Suppressor macrophage treated with lipopolysaccharide for 4 hours (primary cell): ENCODE measurements at regions not wholly inside any gene's neighbourhood (a gene's known extent, or its start where the extent isn't known, plus 50 kb on each side); places are given as distances from the start of the nearest gene placed in this dataset.
"Not testable (repeated sequence)": the region's sequence is repeated elsewhere in the genome, so short reads cannot be mapped to it uniquely, and the experiment has no call there.

Experiments
- DNase-seq: peaks from one replicate; pipeline ENCODE4 v3.0.0-alpha.2; 2020

GRCh38 chr2:177000061-177000714 lies 212.4 kb upstream of the HNRNPA3 start:
- DNase-seq = no peak

- no peak for DNase-seq
Observed at GRCh38 chr2:177000715-177001072, 211.9 kb upstream of the HNRNPA3 start.

- DNase-seq = no peak
Observed at GRCh38 chr2:177001334-177001733, 211.3 kb upstream of the HNRNPA3 start.

- DNase-seq = no peak
Observed at GRCh38 chr2:177002983-177003382, 209.6 kb upstream of the HNRNPA3 start.

- DNase-seq = not testable (repeated sequence)
Observed at GRCh38 chr2:177007726-177008125, 204.9 kb upstream of the HNRNPA3 start.

- not testable (repeated sequence) for DNase-seq
Observed at GRCh38 chr2:177008662-177009061, 203.9 kb upstream of the HNRNPA3 start.

- no peak for DNase-seq
Observed at GRCh38 chr2:177010146-177010545, 202.4 kb upstream of the HNRNPA3 start.

- DNase-seq = no peak
Observed at GRCh38 chr2:177010861-177011260, 201.7 kb upstream of the HNRNPA3 start.

GRCh38 chr2:177014946-177015345 lies 197.6 kb upstream of the HNRNPA3 start:
- DNase-seq = no peak

- no peak for DNase-seq
Observed at GRCh38 chr2:177015356-177015923, 197.2 kb upstream of the HNRNPA3 start.

- no peak for DNase-seq
Observed at GRCh38 chr2:177020524-177021119, 192.0 kb upstream of the HNRNPA3 start.

- no peak for DNase-seq
Observed at GRCh38 chr2:177021706-177022343, 190.8 kb upstream of the HNRNPA3 start.

GRCh38 chr2:177024765-177025164 lies 187.8 kb upstream of the HNRNPA3 start:
- no peak for DNase-seq

GRCh38 chr2:177026253-177026652 lies 186.3 kb upstream of the HNRNPA3 start:
- DNase-seq = no peak

GRCh38 chr2:177026956-177027355 lies 185.6 kb upstream of the HNRNPA3 start:
- DNase-seq = no peak

GRCh38 chr2:177028296-177028695 lies 184.3 kb upstream of the HNRNPA3 start:
- DNase-seq = no peak

GRCh38 chr2:177029075-177029474 lies 183.5 kb upstream of the HNRNPA3 start:
- DNase-seq = no peak

GRCh38 chr2:177029501-177029900 lies 183.1 kb upstream of the HNRNPA3 start:
- no peak for DNase-seq

GRCh38 chr2:177029901-177030300 lies 182.7 kb upstream of the HNRNPA3 start:
- DNase-seq = no peak

- no peak for DNase-seq
Observed at GRCh38 chr2:177030451-177031105, 182.0 kb upstream of the HNRNPA3 start.

GRCh38 chr2:177031438-177032180 lies 181.0 kb upstream of the HNRNPA3 start:
- DNase-seq = no peak

GRCh38 chr2:177036747-177037146 lies 175.8 kb upstream of the HNRNPA3 start:
- DNase-seq = no peak

- DNase-seq = no peak
Observed at GRCh38 chr2:177037569-177037968, 175.0 kb upstream of the HNRNPA3 start.
